MM.1S (cell line): ENCODE measurements at regions not wholly inside any gene's neighbourhood (a gene's known extent, or its start where the extent isn't known, plus 50 kb on each side); places are given as distances from the start of the nearest gene placed in this dataset.

Source experiments
- CTCF ChIP-seq: fragments of 300-600 bp; sonication (generic); IDR thresholded peaks from 2 replicates; pipeline ENCODE4 v1.5.1; 2016; ENCODE audit warnings: antibody characterized with exemption, low read length, mixed read lengths
- EZH2 ChIP-seq: fragments of 300-600 bp; sonication (generic); optimal IDR thresholded peaks from 2 replicates; pipeline ENCODE3; 2017; ENCODE audit warnings: low read depth, mild to moderate bottlenecking, antibody characterized with exemption, low read length, mixed read lengths

DNA sequence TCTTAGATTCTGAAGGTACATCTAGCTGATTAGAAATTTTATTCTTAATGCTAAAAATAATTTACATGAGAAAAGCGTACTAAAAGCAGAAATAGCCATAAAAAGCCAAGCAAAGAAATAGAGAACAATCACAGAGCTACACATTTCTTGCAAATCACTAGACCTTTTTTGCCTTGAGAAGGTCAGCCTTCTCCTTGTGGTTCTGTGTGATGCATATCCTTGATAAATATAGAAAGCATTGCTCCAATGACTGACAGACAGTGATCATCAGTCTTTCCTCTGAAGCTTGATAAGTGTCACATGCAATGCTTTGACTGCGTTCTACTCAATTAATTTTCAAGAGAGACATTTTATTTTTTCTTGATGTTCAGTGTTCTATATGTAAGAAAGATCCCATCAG is 226.9 kb downstream of the CEMIP2 start:
- TF ChIP-seq CTCF (no peak), EZH2 (no peak)
